ENCODE measurements at regions not wholly inside any gene's neighbourhood (a gene's known extent, or its start where the extent isn't known, plus 50 kb on each side); places are given as distances from the start of the nearest gene placed in this dataset.

- Histone ChIP-seq H3F3A (replicated peaks; ENCODE audit: low read depth) (no peaks in the 10 kb centered on the region), H3K4me1 (ENCODE audit: insufficient read depth) (no peaks in the 10 kb centered on the region), H3K36me3 (ENCODE audit: insufficient read depth) (no peaks in the 10 kb centered on the region), H3K4me3 (no peak overlapping the region), H3K27me3 (ENCODE audit: insufficient read depth) (no peaks in the 10 kb centered on the region), H3K79me2 (replicated peaks; ENCODE audit: insufficient read depth) (no peaks in the 10 kb centered on the region), H4K20me1 (replicated peaks; ENCODE audit: insufficient read depth) (no peaks in the 10 kb centered on the region), H3K4me2 (no peak overlapping the region), H3K27ac (ENCODE audit: low read depth) (no peak overlapping the region), H3K9me2 (ENCODE audit: insufficient read depth) (no peaks in the 10 kb centered on the region), H2AFZ (no peak overlapping the region)
- Mint-ChIP-seq H3K4me3 (no peak overlapping the region), H3K36me3 (ENCODE audit: low read depth) (no peaks in the 10 kb centered on the region), H3K9me3 (no peaks in the 10 kb centered on the region), H3K4me1 (no peaks in the 10 kb centered on the region), H3K27ac (no peak overlapping the region), H3K27me3 (ENCODE audit: insufficient read depth, low read depth, poor library complexity) (peaks cover 2% of the 10 kb centered on the region)
- no peak for DNase-seq (ENCODE audit: low spot score)
- no peak for ATAC-seq
- TF ChIP-seq CREB1 (CRISPR knock-in tag; IDR thresholded peaks at IDR 0.05; ENCODE audit: low read depth) (no peak), ETS1 (IDR thresholded peaks at IDR 0.05) (no peak), REST (IDR thresholded peaks at IDR 0.05; ENCODE audit: unreplicated experiment) (no peak), EZH2 (IDR thresholded peaks at IDR 0.05; ENCODE audit: low read depth, unreplicated experiment) (no peak), ZNF114 (CRISPR knock-in tag; IDR thresholded peaks at IDR 0.05) (no peak), JUNB (IDR thresholded peaks at IDR 0.05; ENCODE audit: unreplicated experiment) (no peak), ZNF331 (CRISPR knock-in tag; IDR thresholded peaks at IDR 0.05; ENCODE audit: low read depth) (no peak), POLR2AphosphoS5 (IDR thresholded peaks at IDR 0.05; ENCODE audit: low read depth) (no peak), STAT1 (IDR thresholded peaks at IDR 0.05; ENCODE audit: unreplicated experiment) (no peak), NANOG (IDR thresholded peaks at IDR 0.05; ENCODE audit: borderline replicate concordance) (no peak)
Observed at GRCh38 chr14:85471156-85471555, 58.8 kb upstream of the FLRT2 start.

GRCh38 chr14:85471744-85472143 lies 58.2 kb upstream of the FLRT2 start:
- Histone ChIP-seq H3K4me1 (ENCODE audit: insufficient read depth) (no peaks in the 10 kb centered on the region), H3K4me2 (no peak overlapping the region), H2AFZ (no peak overlapping the region), H3K27ac (ENCODE audit: low read depth) (no peak overlapping the region), H3K36me3 (ENCODE audit: insufficient read depth) (no peaks in the 10 kb centered on the region), H3K4me3 (no peak overlapping the region), H3K9me2 (ENCODE audit: insufficient read depth) (no peaks in the 10 kb centered on the region), H3F3A (replicated peaks; ENCODE audit: low read depth) (no peaks in the 10 kb centered on the region), H4K20me1 (replicated peaks; ENCODE audit: insufficient read depth) (no peaks in the 10 kb centered on the region), H3K27me3 (ENCODE audit: insufficient read depth) (no peaks in the 10 kb centered on the region), H3K79me2 (replicated peaks; ENCODE audit: insufficient read depth) (no peaks in the 10 kb centered on the region)
- Mint-ChIP-seq H3K4me1 (no peaks in the 10 kb centered on the region), H3K27ac (no peak overlapping the region), H3K36me3 (ENCODE audit: low read depth) (no peaks in the 10 kb centered on the region), H3K4me3 (no peak overlapping the region), H3K27me3 (ENCODE audit: insufficient read depth, low read depth, poor library complexity) (peaks cover 2% of the 10 kb centered on the region), H3K9me3 (no peaks in the 10 kb centered on the region)
- DNase-seq (ENCODE audit: low spot score): no peak
- ATAC-seq: no peak
- TF ChIP-seq ZNF331 (CRISPR knock-in tag; IDR thresholded peaks at IDR 0.05; ENCODE audit: low read depth) (no peak), JUNB (IDR thresholded peaks at IDR 0.05; ENCODE audit: unreplicated experiment) (no peak), REST (IDR thresholded peaks at IDR 0.05; ENCODE audit: unreplicated experiment) (no peak), STAT1 (IDR thresholded peaks at IDR 0.05; ENCODE audit: unreplicated experiment) (no peak), ETS1 (IDR thresholded peaks at IDR 0.05) (no peak), NANOG (IDR thresholded peaks at IDR 0.05; ENCODE audit: borderline replicate concordance) (no peak), CREB1 (CRISPR knock-in tag; IDR thresholded peaks at IDR 0.05; ENCODE audit: low read depth) (no peak), POLR2AphosphoS5 (IDR thresholded peaks at IDR 0.05; ENCODE audit: low read depth) (no peak), ZNF114 (CRISPR knock-in tag; IDR thresholded peaks at IDR 0.05) (no peak), EZH2phosphoT487 (IDR thresholded peaks at IDR 0.05; ENCODE audit: unreplicated experiment) (no peak)

All from GM23338 (cell line).